A673 (cell line): ENCODE measurements at regions not wholly inside any gene's neighbourhood (a gene's known extent, or its start where the extent isn't known, plus 50 kb on each side); places are given as distances from the start of the nearest gene placed in this dataset.

Experiments used
- BruUV-seq: library from RNA; stranded (reverse); fragments of 400-500 nt; replicated peaks from 2 replicates; lab custom pipeline; 2021; lab: Mats Ljungman, UMichigan
- CTCF ChIA-PET: fragments of 300-600 bp; sonication (Branson Sonifier 250); formaldehyde crosslinking; loops from one replicate; lab custom pipeline; 2022; ENCODE audit warnings: antibody characterized with exemption; lab: Charles Lee
- POLR2A ChIA-PET: fragments of 300-600 bp; sonication (Branson Sonifier 250); formaldehyde crosslinking; loops from one replicate; lab custom pipeline; 2022; ENCODE audit warnings: antibody characterized with exemption; ENCODE audit not compliant: low non-redundant PET; lab: Charles Lee
- DNase-seq: peaks from one replicate; pipeline ENCODE4 v3.0.0-alpha.2; 2015; ENCODE audit warnings: low spot score
- H3K27ac ChIP-seq: fragments of 200-600 bp; sonication (generic); 2 replicates; pipeline ENCODE4 v1.5.1; 2016; ENCODE audit warnings: mixed run types, low read depth, mild to moderate bottlenecking, mixed read lengths, antibody characterized with exemption, low read length; ENCODE audit not compliant: poor library complexity, severe bottlenecking
- H3K27me3 ChIP-seq: fragments of 200-600 bp; sonication (generic); replicated peaks from 2 replicates; pipeline ENCODE4 v1.6.1; 2017; ENCODE audit warnings: mixed run types, low read depth, mild to moderate bottlenecking, mixed read lengths, antibody characterized with exemption, low read length; ENCODE audit not compliant: insufficient read depth, poor library complexity
- H3K36me3 ChIP-seq: fragments of 200-600 bp; sonication (generic); 2 replicates; pipeline ENCODE4 v1.6.1; 2016; ENCODE audit warnings: mixed run types, mild to moderate bottlenecking, mixed read lengths, antibody characterized with exemption, low read length; ENCODE audit not compliant: insufficient read depth, poor library complexity, severe bottlenecking
- H3K4me1 ChIP-seq: fragments of 200-600 bp; sonication (generic); 2 replicates; pipeline ENCODE4 v1.6.1; 2017; ENCODE audit warnings: mixed run types, mild to moderate bottlenecking, mixed read lengths, antibody characterized with exemption, low read length; ENCODE audit not compliant: insufficient read depth, poor library complexity, severe bottlenecking
- H3K4me3 ChIP-seq: fragments of 200-600 bp; sonication (generic); 2 replicates; pipeline ENCODE4 v1.5.1; 2016; ENCODE audit warnings: low read depth, mixed run types, mild to moderate bottlenecking, mixed read lengths, low read length; ENCODE audit not compliant: poor library complexity, severe bottlenecking
- H3K9me3 ChIP-seq: fragments of 200-600 bp; sonication (generic); 2 replicates; pipeline ENCODE4 v1.6.1; 2016; ENCODE audit warnings: mixed run types, low read depth, mild to moderate bottlenecking, mixed read lengths, antibody characterized with exemption, low read length; ENCODE audit not compliant: poor library complexity, severe bottlenecking
- CTCF ChIP-seq: fragments of 300-800, 200-600 bp; sonication (generic); conservative IDR thresholded peaks from 2 replicates; pipeline ENCODE4 v1.5.1; 2017; ENCODE audit warnings: low read depth, mild to moderate bottlenecking, antibody characterized with exemption, low read length, moderate library complexity, mixed read lengths
- EZH2 ChIP-seq: fragments of 200-600 bp; sonication (generic); IDR thresholded peaks from 2 replicates; pipeline ENCODE4 v1.6.1; 2017; ENCODE audit warnings: borderline replicate concordance, low read depth, mild to moderate bottlenecking, mixed read lengths, antibody characterized with exemption, low read length; ENCODE audit not compliant: poor library complexity, severe bottlenecking
- intact Hi-C: fragments of 100-400 bp; cut with micrococcal nuclease; formaldehyde crosslinking; loops from one replicate; pipeline ENCODE4 v1.10.0; 2022; ENCODE audit not compliant: unreplicated experiment

- ChIA-PET POLR2A (no interaction called here), CTCF (no interaction called here)
- intact Hi-C loops = no loop called here
- Histone ChIP-seq H3K4me1 (no peaks in the 10 kb centered on the region), H3K27ac (no peak overlapping the region), H3K4me3 (no peak overlapping the region), H3K9me3 (peaks cover 16% of the 10 kb centered on the region), H3K36me3 (no peaks in the 10 kb centered on the region), H3K27me3 (no peaks in the 10 kb centered on the region)
- DNase-seq = no peak
- BruUV-seq = no TSS peak
- TF ChIP-seq EZH2 (no peak), CTCF (no peak)
These were observed 158.4 kb upstream of the CSNK1A1L start for GRCh38 chr13:37263871-37264270.

GRCh38 chr13:37257706-37258105 lies 152.2 kb upstream of the CSNK1A1L start:
- no TSS peak for BruUV-seq
- Histone ChIP-seq H3K27me3 (no peaks in the 10 kb centered on the region), H3K4me1 (no peaks in the 10 kb centered on the region), H3K27ac (no peak overlapping the region), H3K9me3 (peaks cover 16% of the 10 kb centered on the region), H3K4me3 (no peak overlapping the region), H3K36me3 (no peaks in the 10 kb centered on the region)
- POLR2A ChIA-PET = no interaction called here
- CTCF ChIA-PET = no interaction called here
- no peak for DNase-seq
- intact Hi-C loops = no loop called here
- no peak for TF ChIP-seq EZH2
- TF ChIP-seq CTCF = no peak

GRCh38 chr13:37257051-37257450 lies 151.6 kb upstream of the CSNK1A1L start:
- no peaks in the 10 kb centered on the region for H3K36me3 ChIP-seq
- intact Hi-C loops = no loop called here
- no peaks in the 10 kb centered on the region for H3K4me1 ChIP-seq
- no peaks in the 10 kb centered on the region for H3K27me3 ChIP-seq
- no TSS peak for BruUV-seq
- CTCF ChIA-PET = no interaction called here
- POLR2A ChIA-PET = no interaction called here
- TF ChIP-seq EZH2 (no peak), CTCF (no peak)
- no peak overlapping the region for H3K4me3 ChIP-seq
- peaks cover 16% of the 10 kb centered on the region for H3K9me3 ChIP-seq
- H3K27ac ChIP-seq = no peak overlapping the region
- peak; percentile 53 for DNase-seq
